ENCODE measurements at regions not wholly inside any gene's neighbourhood (a gene's known extent, or its start where the extent isn't known, plus 50 kb on each side); places are given as distances from the start of the nearest gene placed in this dataset.
"Not testable (repeated sequence)": the region's sequence is repeated elsewhere in the genome, so short reads cannot be mapped to it uniquely, and the experiment has no call there.

DNA sequence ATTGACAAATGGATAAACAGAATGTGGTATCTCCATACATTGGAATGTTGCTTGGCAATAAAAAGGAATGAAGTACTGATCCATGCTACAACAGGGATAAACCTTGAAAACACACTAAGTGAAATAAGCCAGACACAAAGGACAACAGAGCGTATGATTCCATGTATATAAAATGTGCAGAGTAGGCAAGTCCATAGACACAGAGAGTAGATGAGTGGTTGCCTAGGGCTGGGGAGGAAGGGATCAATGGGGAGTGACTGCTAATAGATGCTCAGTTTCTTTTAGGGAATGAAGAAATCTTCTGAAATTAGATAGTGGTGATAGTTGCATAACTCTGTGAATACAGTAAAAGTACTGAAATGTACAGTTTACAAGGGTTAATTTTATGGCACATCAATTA is 59.4 kb upstream of the SMURF2 start:
- TF ChIP-seq, protein P1, sequence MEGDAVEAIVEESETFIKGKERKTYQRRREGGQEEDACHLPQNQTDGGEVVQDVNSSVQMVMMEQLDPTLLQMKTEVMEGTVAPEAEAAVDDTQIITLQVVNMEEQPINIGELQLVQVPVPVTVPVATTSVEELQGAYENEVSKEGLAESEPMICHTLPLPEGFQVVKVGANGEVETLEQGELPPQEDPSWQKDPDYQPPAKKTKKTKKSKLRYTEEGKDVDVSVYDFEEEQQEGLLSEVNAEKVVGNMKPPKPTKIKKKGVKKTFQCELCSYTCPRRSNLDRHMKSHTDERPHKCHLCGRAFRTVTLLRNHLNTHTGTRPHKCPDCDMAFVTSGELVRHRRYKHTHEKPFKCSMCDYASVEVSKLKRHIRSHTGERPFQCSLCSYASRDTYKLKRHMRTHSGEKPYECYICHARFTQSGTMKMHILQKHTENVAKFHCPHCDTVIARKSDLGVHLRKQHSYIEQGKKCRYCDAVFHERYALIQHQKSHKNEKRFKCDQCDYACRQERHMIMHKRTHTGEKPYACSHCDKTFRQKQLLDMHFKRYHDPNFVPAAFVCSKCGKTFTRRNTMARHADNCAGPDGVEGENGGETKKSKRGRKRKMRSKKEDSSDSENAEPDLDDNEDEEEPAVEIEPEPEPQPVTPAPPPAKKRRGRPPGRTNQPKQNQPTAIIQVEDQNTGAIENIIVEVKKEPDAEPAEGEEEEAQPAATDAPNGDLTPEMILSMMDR (optimal IDR thresholded peaks at IDR 0.05 in 1 of 3, IDR thresholded peaks at IDR 0.05 in 1 of 3, conservative IDR thresholded peaks at IDR 0.05 in 1 of 3; ENCODE audit: extremely low read depth in 1 of 3, insufficient read depth in 2 of 3, low read length in 3 of 3), result not testable (repeated sequence)
- not testable (repeated sequence) for TF ChIP-seq EZH2 (IDR thresholded peaks at IDR 0.05; ENCODE audit: low read length)

All from keratinocyte (primary cell).